Activated CD8-positive, alpha-beta memory T cell treated with anti-CD3 and anti-CD28 coated beads, Interleukin-2, amount 10 ng/mL, durations not matched to agents 7 days and 5 days (primary cell): ENCODE measurements at regions not wholly inside any gene's neighbourhood (a gene's known extent, or its start where the extent isn't known, plus 50 kb on each side); places are given as distances from the start of the nearest gene placed in this dataset.

Source experiments
- ATAC-seq: fragments of 150-1000 bp; cut with Tn5 transposase; one replicate; pipeline ENCODE4 v1.10.0; 2021; ENCODE audit warnings: moderate library complexity
- CTCF ChIA-PET: fragments of 350-600 bp; sonication (Branson Sonifier 250); formaldehyde crosslinking; loops from one replicate; lab custom pipeline; 2021; ENCODE audit warnings: antibody characterized with exemption; lab: Charles Lee
- DNase-seq: peaks from one replicate; pipeline ENCODE4 v3.0.0-alpha.2; 2020
- H3K27ac Mint-ChIP-seq: one replicate; pipeline ENCODE4 v1.8.0; 2021; ENCODE audit warnings: mild to moderate bottlenecking, mixed read lengths
- H3K27me3 Mint-ChIP-seq: one replicate; pipeline ENCODE4 v1.8.0; 2021; ENCODE audit warnings: mixed read lengths
- H3K36me3 Mint-ChIP-seq: one replicate; pipeline ENCODE4 v1.8.0; 2021; ENCODE audit warnings: mild to moderate bottlenecking, mixed read lengths
- H3K4me1 Mint-ChIP-seq: one replicate; pipeline ENCODE4 v1.8.0; 2021; ENCODE audit warnings: mixed read lengths
- H3K4me3 Mint-ChIP-seq: one replicate; pipeline ENCODE4 v1.8.0; 2021; ENCODE audit warnings: mild to moderate bottlenecking, moderate library complexity, mixed read lengths
- H3K9me3 Mint-ChIP-seq: one replicate; pipeline ENCODE4 v1.8.0; 2022; ENCODE audit warnings: low read depth, mixed read lengths

DNA sequence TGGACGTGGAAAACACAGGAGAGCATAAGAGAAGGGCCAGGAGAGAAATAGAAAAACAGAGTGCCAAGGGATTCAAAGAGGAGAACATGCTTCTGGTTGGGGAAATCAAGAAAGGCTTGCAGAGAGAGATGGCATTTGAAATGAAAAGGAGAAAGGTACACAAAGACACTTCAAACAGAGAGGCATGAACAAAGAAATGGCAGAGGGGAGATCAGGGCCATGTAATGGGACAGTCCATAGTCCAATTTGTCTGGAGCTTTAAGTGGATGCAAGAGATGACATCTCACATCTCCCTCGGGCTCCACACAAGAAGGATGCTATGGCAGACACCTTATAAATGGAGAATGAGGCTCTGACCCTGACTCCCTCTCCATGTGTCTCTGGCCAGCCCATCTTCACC lies 331.1 kb downstream of the MLLT3 start:
- ATAC-seq (no peak), DNase-seq (no peak)
- Mint-ChIP-seq H3K36me3 (peaks cover 17% of the 10 kb centered on the region), H3K4me1 (no peaks in the 10 kb centered on the region), H3K27me3 (peaks cover 2% of the 10 kb centered on the region), H3K27ac (no peak overlapping the region), H3K9me3 (no peaks in the 10 kb centered on the region), H3K4me3 (no peak overlapping the region)
- CTCF ChIA-PET = interaction anchor here (0.6 kb wide), 1 partner anchor 71 kb away, joined by 3 read pairs; no protein-coding TSS in a partner anchor

DNA sequence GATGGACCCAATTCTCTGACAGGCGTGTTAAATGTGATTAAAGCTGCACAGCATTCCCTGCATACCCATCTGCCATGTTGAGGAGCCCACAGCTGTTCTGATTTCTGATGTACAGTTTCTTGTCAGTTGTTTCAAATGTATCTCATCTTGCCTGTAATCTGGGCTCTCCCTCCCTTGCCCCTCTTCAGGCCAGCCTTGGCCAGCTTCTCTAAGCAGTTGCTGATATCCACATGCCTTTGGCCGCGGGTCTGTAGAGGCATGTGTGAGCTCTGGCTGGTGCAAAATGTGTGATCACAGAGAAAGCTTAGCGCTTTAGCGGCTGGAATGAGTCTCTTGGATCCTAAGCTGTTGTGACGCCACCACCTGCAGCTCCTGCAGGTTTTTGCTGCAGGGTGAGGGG lies 332.0 kb downstream of the MLLT3 start:
- ATAC-seq = no peak
- H3K36me3 Mint-ChIP-seq = peaks cover 19% of the 10 kb centered on the region
- no peak overlapping the region for H3K4me3 Mint-ChIP-seq
- CTCF ChIA-PET = interaction anchor here (1.6 kb wide), 1 partner anchor 30 kb away, joined by 6 read pairs; no protein-coding TSS in a partner anchor
- no peaks in the 10 kb centered on the region for H3K9me3 Mint-ChIP-seq
- H3K4me1 Mint-ChIP-seq = peaks cover 6% of the 10 kb centered on the region
- DNase-seq = no peak
- H3K27ac Mint-ChIP-seq = no peak overlapping the region
- H3K27me3 Mint-ChIP-seq = no peaks in the 10 kb centered on the region

DNA sequence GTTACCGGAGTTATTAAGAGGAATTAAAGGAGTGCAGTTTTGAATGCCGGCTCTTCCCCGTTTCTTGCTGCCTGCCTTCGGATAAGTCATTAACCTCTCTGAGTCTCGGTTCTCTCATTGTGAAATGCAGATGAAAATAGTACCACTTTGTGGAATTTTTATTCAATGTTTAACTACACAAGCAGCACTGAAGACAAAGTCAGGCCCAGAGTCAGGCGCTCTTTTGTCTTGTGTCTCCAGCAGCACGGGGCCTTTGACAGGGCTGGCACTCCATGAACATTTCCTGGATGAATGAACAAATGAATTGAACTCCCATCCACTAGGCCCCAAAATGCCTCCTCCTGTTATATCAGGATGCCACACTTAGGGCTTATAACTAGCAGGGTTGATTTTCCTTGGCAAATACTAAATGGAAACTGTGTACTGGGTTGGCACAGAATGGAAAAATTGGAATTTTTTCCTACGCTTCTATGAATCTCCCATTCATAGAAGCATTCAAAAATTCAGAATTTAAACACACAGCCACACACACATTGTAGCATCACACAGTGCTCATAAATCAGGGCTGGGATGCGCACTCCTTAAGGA lies 332.8 kb downstream of the MLLT3 start:
- H3K27me3 Mint-ChIP-seq = no peaks in the 10 kb centered on the region
- peaks cover 8% of the 10 kb centered on the region for H3K4me1 Mint-ChIP-seq
- H3K9me3 Mint-ChIP-seq = no peaks in the 10 kb centered on the region
- no peak overlapping the region for H3K27ac Mint-ChIP-seq
- DNase-seq (no peak), ATAC-seq (no peak)
- H3K4me3 Mint-ChIP-seq = no peak overlapping the region
- CTCF ChIA-PET = interaction anchor here (1.6 kb wide), 1 partner anchor 29 kb away, joined by 6 read pairs; no protein-coding TSS in a partner anchor
- H3K36me3 Mint-ChIP-seq = peaks cover 19% of the 10 kb centered on the region

DNA sequence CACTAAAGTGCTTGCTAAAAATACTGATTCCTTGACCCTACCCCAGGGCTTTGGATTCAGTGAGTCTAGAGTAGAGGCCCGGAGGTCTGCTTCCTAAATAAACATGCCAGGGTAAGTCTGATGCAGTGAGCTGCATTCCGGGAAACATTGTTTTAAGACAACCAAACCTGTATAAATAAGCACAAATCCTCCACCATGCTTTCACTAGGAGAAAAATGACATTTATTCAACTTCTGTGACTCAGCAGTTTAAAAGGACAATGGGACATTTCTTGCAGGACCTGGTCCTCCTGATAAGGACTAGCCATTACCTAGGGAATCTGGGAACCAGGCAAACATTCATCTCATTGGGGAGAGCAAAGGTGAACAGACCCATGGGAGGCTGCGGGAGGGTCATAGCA lies 335.3 kb downstream of the MLLT3 start:
- H3K36me3 Mint-ChIP-seq = peaks cover 17% of the 10 kb centered on the region
- DNase-seq = no peak
- H3K4me3 Mint-ChIP-seq = no peak overlapping the region
- H3K4me1 Mint-ChIP-seq = peaks cover 8% of the 10 kb centered on the region
- no peak for ATAC-seq
- H3K27ac Mint-ChIP-seq = no peak overlapping the region
- H3K9me3 Mint-ChIP-seq = no peaks in the 10 kb centered on the region
- peaks cover 2% of the 10 kb centered on the region for H3K27me3 Mint-ChIP-seq
- CTCF ChIA-PET = no interaction called here

DNA sequence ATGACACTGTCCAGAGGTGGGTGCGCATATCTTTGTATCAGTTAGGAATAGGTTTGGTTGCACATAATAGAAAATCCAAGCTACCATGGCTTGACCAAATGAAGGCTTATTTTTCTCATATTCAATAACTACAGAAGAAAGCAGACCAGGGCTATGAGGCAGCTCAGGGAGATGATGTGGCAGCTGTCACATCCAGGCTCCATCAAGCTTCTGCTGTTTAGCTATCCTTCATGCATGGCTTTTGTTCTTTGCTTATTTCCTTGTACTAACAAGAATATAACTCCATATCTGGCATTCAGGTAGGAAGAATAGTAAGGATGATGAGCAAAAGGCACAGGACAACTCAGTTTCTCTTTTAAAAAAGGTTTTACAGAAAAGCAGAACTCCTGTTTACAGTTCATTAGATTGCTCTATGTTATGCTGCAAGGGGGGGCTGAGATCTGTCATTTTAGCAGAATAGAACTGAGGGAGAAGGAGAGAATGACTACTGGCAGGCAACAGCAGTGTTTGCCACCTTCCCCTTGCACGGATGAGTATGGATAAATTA lies 336.1 kb downstream of the MLLT3 start:
- no peak for ATAC-seq
- CTCF ChIA-PET = no interaction called here
- Mint-ChIP-seq H3K9me3 (no peaks in the 10 kb centered on the region), H3K4me3 (no peak overlapping the region), H3K36me3 (peaks cover 15% of the 10 kb centered on the region), H3K27me3 (peaks cover 2% of the 10 kb centered on the region), H3K27ac (no peak overlapping the region), H3K4me1 (peaks cover 8% of the 10 kb centered on the region)
- DNase-seq = no peak

DNA sequence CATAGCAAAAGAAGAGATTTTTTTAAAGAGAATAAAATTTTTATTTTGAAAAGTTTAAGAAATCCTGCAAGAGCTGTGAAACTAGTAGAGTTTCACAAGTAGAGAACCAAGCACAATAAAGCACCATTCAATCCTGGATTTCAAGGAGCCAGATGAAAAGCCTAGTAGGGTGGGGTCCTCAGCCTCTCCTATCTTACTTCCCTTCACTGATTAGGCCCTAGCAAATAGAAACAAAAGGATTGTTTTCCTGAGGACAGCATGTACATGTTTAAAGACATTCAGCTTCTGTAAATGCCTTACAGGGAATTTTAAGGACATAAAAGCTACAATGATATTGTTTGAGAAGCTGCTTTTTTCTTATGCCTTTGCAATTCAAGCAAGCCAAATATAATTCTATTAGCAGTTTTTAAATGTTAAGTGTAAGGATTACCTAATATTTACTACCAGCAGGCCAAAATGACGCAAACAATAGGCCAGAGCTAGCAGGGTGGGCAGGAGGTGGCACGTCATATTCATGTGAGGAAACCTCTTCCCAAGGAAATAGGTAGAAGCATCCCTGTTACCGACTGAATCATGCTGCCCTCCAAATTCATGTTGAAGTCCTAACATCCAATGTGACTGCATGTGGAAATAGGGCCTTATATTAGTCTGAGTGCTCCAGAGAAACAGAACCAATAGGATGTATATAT lies 337.6 kb downstream of the MLLT3 start:
- Mint-ChIP-seq H3K27ac (no peak overlapping the region), H3K27me3 (peaks cover 2% of the 10 kb centered on the region), H3K4me1 (peaks cover 21% of the 10 kb centered on the region), H3K36me3 (peaks cover 16% of the 10 kb centered on the region), H3K9me3 (no peaks in the 10 kb centered on the region), H3K4me3 (no peak overlapping the region)
- DNase-seq = no peak
- CTCF ChIA-PET = no interaction called here
- no peak for ATAC-seq

DNA sequence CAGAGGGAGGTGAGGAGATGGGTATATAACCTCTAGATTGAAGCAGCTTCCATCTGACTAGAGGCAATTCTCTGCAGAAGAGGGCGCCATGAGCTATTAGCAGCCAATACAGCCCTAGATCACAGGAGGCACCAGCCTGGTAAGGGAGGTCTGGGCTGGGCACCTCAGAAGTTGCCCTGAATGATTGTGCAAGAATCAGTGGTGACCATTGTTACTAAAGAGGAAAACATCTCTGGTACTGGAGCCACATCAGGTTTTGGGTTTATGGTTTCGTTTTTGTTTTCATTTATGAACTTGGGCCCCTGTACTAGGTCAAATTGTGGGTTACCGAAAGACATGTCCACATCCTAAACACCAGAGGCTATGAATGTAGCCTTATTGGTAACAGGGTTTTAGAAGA lies 342.0 kb downstream of the MLLT3 start:
- Mint-ChIP-seq H3K27me3 (peaks cover 2% of the 10 kb centered on the region), H3K4me3 (no peak overlapping the region), H3K36me3 (peaks cover 37% of the 10 kb centered on the region), H3K9me3 (peaks cover 24% of the 10 kb centered on the region), H3K4me1 (peaks cover 21% of the 10 kb centered on the region), H3K27ac (peak overlapping the region; percentile 71)
- DNase-seq = peak; percentile 58
- CTCF ChIA-PET = interaction anchor here (0.9 kb wide), 1 partner anchor 334 kb away, joined by 3 read pairs; no protein-coding TSS in a partner anchor
- ATAC-seq = peak; percentile 84

DNA sequence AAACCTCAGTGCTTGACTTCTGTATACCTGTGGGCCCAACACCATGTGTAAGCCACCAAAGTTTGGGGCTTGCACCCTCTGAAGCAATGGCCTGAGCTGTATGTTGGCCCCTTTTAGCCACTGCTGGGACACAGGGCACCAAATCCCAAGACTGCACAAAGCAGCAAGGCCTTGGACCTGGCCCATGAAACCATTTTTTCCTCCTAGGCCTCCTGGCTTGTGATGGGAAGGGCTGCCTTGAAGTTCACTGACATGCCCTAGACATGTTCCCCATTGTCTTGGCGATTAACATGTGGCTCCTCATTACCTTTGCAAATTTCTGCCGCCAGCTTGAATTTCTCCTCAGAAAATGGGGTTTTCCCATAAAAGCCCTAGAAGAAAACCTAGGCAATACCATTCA lies 345.5 kb downstream of the MLLT3 start:
- peaks cover 35% of the 10 kb centered on the region for H3K9me3 Mint-ChIP-seq
- no peak overlapping the region for H3K4me3 Mint-ChIP-seq
- CTCF ChIA-PET = no interaction called here
- H3K4me1 Mint-ChIP-seq = peaks cover 32% of the 10 kb centered on the region
- DNase-seq = no peak
- H3K27ac Mint-ChIP-seq = no peak overlapping the region
- no peak for ATAC-seq
- peaks cover 56% of the 10 kb centered on the region for H3K36me3 Mint-ChIP-seq
- H3K27me3 Mint-ChIP-seq = no peaks in the 10 kb centered on the region

DNA sequence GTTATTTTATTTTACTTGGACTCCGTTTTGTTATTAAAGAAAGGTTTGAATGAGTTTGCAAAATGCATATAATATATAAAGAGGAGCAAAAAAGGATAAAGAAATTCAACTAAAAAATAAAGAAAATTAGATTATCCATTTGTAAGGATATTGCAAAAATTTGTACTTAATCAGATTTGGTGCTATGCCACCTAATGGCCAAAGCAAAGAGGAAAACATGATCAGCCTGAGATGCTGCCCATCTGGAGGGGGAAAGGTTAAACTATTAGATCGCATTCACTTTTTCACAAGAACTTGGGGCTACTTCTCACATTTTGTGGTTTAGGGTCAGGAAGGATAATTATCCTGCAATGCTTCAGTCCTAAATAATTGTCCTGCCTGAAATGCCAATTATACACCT lies 350.6 kb downstream of the MLLT3 start:
- H3K4me1 Mint-ChIP-seq = peaks cover 22% of the 10 kb centered on the region
- no peak overlapping the region for H3K4me3 Mint-ChIP-seq
- no peak for DNase-seq
- H3K36me3 Mint-ChIP-seq = peaks cover 42% of the 10 kb centered on the region
- CTCF ChIA-PET = no interaction called here
- no peak overlapping the region for H3K27ac Mint-ChIP-seq
- peaks cover 20% of the 10 kb centered on the region for H3K9me3 Mint-ChIP-seq
- ATAC-seq = no peak
- no peaks in the 10 kb centered on the region for H3K27me3 Mint-ChIP-seq

DNA sequence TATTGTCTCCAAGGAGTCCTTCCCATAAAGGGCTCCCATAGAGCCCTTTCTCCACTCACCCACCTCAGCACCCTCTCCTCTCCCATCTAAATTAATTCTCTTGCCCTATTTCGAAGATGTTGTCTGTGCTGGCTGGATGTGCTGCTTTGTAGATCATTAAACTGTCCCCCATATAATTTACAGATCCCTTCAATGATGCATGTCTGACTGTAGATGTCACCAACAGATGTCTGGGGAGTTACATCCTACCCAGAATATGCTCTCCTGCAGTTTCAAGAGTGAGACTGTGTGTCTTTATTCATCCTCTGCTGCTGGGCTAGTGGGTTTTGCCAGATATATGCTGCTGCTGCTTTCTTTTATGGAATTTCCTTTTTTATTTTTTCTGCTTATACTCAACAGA lies 351.2 kb downstream of the MLLT3 start:
- Mint-ChIP-seq H3K4me1 (peaks cover 22% of the 10 kb centered on the region), H3K36me3 (peaks cover 41% of the 10 kb centered on the region), H3K27ac (peak overlapping the region; percentile 1), H3K27me3 (no peaks in the 10 kb centered on the region), H3K4me3 (no peak overlapping the region), H3K9me3 (peaks cover 19% of the 10 kb centered on the region)
- DNase-seq = no peak
- CTCF ChIA-PET = no interaction called here
- peak; percentile 39 for ATAC-seq

DNA sequence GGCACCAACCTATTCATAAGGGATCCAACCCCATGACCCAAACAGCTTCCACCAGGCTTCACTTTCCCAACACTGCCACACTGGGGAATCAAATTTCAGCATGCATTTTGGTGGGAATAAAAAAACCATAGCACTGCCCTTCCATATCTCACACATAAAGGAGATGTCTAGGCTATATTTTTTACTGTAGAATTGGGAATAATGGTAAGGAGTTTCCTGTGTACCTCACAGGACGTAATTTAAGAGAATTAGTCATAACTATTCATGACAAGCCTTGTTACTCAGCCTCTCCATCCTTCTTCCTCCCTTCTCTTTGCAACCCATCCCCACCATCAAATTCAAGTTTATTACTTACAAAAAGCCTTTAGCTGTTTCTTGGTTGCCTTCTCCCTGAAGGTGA lies 352.1 kb downstream of the MLLT3 start:
- Mint-ChIP-seq H3K4me1 (peaks cover 22% of the 10 kb centered on the region), H3K36me3 (peaks cover 34% of the 10 kb centered on the region), H3K27ac (no peak overlapping the region), H3K9me3 (peaks cover 20% of the 10 kb centered on the region), H3K4me3 (no peak overlapping the region), H3K27me3 (no peaks in the 10 kb centered on the region)
- no peak for DNase-seq
- ATAC-seq = no peak
- CTCF ChIA-PET = no interaction called here

DNA sequence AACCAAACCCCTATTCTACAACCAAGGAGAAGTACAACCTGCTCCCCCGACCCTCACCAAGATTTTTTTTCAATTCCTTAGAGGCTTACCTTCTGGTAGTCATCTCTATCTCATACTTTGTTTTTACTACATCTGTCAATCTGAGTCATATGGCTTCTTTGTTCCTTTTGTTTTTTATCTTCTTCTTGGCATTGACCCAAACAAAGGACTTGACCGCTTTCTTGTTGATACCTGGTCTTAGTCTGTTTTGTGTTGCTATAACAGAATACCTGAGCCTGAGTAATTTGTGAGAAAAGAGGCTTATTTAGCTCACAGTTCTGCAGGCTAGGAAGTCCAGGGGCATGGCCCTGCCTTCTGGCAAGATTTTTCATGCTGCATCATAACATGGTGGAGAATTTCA lies 352.7 kb downstream of the MLLT3 start:
- Mint-ChIP-seq H3K36me3 (peaks cover 32% of the 10 kb centered on the region), H3K9me3 (peaks cover 20% of the 10 kb centered on the region), H3K4me1 (peaks cover 22% of the 10 kb centered on the region), H3K4me3 (no peak overlapping the region), H3K27me3 (no peaks in the 10 kb centered on the region), H3K27ac (no peak overlapping the region)
- no peak for DNase-seq
- no peak for ATAC-seq
- CTCF ChIA-PET = no interaction called here

DNA sequence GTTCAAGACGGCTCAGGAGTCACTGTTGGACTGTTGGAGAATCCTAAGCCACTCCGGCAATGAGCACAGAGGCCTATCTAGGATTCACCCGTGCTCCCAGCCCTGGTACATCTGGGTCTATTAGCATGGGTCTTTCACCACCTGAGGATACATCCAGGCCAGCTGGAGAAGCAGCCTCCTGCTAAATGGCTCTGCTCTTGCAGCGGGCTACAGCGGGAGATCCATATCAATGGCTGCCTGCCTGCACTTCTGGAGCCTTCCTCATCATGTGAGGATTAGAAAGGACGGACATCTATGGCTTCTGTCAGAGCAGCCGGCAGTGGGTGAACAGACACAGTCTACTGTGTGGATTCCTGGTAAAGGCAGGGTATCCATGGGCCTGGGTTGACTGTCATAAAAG lies 357.4 kb downstream of the MLLT3 start:
- no peaks in the 10 kb centered on the region for H3K27me3 Mint-ChIP-seq
- DNase-seq (no peak), ATAC-seq (no peak)
- peaks cover 9% of the 10 kb centered on the region for H3K9me3 Mint-ChIP-seq
- H3K36me3 Mint-ChIP-seq = peaks cover 14% of the 10 kb centered on the region
- no peak overlapping the region for H3K4me3 Mint-ChIP-seq
- H3K27ac Mint-ChIP-seq = no peak overlapping the region
- peaks cover 1% of the 10 kb centered on the region for H3K4me1 Mint-ChIP-seq
- CTCF ChIA-PET = no interaction called here

DNA sequence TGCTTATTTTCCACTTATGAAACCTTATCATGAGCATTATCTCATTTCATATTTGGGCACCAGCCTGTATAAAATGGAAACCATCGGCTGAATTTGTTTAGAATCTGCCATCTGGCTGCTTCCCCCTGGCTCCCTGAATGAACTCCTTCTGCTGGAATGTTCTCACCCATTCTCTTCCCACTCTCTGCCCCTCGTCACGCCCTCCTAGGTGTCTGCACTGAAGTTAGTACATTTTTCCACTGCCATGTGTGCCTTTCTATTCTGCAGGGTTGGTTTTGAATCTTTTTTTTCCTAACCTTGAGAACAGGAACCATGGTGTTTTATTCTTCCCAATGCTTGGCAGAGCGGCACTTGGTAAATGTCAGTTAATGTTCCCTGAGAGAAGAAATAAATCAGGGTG lies 359.7 kb downstream of the MLLT3 start:
- no peaks in the 10 kb centered on the region for H3K27me3 Mint-ChIP-seq
- no peak overlapping the region for H3K27ac Mint-ChIP-seq
- H3K4me1 Mint-ChIP-seq = no peaks in the 10 kb centered on the region
- DNase-seq (no peak), ATAC-seq (no peak)
- CTCF ChIA-PET = no interaction called here
- peaks cover 7% of the 10 kb centered on the region for H3K36me3 Mint-ChIP-seq
- no peak overlapping the region for H3K4me3 Mint-ChIP-seq
- H3K9me3 Mint-ChIP-seq = peaks cover 9% of the 10 kb centered on the region
